Esophagus (tissue), 2 donors: ENCODE measurements at regions not wholly inside any gene's neighbourhood (a gene's known extent, or its start where the extent isn't known, plus 50 kb on each side); places are given as distances from the start of the nearest gene placed in this dataset.

ENCODE experiments used
- H3K27ac ChIP-seq, 2 donors: one replicate each; pipeline ENCODE4 v1.5.1; 2013; ENCODE audit warnings: low read depth in 2 of 2, mild to moderate bottlenecking in 2 of 2, inconsistent platforms in 1 of 2, low read length in 1 of 2, moderate library complexity in 1 of 2
- H3K27me3 ChIP-seq, 2 donors: one replicate each; pipeline ENCODE4 v1.6.1; 2013; ENCODE audit warnings: low read length in 2 of 2, control low read depth in 1 of 2, mild to moderate bottlenecking in 1 of 2; ENCODE audit not compliant: insufficient read depth in 2 of 2, control insufficient read depth in 1 of 2
- H3K36me3 ChIP-seq, 2 donors: one replicate each; pipeline ENCODE4 v1.6.1; 2013; ENCODE audit warnings: low read length in 1 of 2; ENCODE audit not compliant: control insufficient read depth in 2 of 2, insufficient read depth in 2 of 2
- H3K4me1 ChIP-seq, 2 donors: one replicate each; pipeline ENCODE4 v1.6.1; 2013; ENCODE audit warnings: low read length in 1 of 2; ENCODE audit not compliant: control insufficient read depth in 2 of 2, insufficient read depth in 2 of 2
- H3K4me3 ChIP-seq, 2 donors: one replicate each; pipeline ENCODE4 v1.5.1; 2013; ENCODE audit warnings: low read length in 2 of 2, mild to moderate bottlenecking in 2 of 2, low read depth in 1 of 2, moderate library complexity in 1 of 2
- H3K9me3 ChIP-seq, 2 donors: one replicate each; pipeline ENCODE4 v1.6.1; 2013; ENCODE audit warnings: mild to moderate bottlenecking in 2 of 2, low read depth in 1 of 2, low read length in 1 of 2, moderate library complexity in 1 of 2; ENCODE audit not compliant: control insufficient read depth in 2 of 2, insufficient read depth in 1 of 2
- WGBS, 2 donors: extraction: QIAGEN DNeasy Blood & Tissue Kit; methylation state at CpG; one replicate each; pipeline ENCODE4 v1.1.7; 2013; 5-methylcytosine and 5-hydroxymethylcytosine counted together
- donor health status: healthy with polysubstance abuse.
- donor health status: Bipolar disorder and iron deficiency.

DNA sequence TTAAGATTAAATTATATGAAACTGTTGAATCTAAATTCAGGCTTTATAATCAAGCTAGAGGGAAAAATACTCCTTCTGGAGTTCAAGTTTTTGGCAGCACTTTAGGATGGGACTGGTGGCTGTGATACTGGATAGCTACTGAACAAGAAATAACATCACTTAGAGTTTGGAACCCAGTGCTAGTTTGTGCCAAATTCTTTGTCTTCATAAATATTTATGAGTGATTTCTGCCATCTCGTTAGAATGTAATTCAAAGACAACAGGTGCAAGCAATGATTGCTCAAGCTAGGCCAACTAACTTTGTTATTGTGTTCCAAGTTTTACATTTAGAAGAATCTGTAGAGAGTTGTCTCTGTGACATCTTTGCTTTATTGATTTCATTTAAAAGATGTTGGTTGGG, 417.9 kb downstream of the FAT4 start:
- Histone ChIP-seq H3K27ac (no peak overlapping the region), H3K4me3 (no peak overlapping the region), H3K36me3 (no peaks in the 10 kb centered on the region), H3K4me1 (no peaks in the 10 kb centered on the region), H3K9me3 (no peaks in the 10 kb centered on the region), H3K27me3 (no peaks in the 10 kb centered on the region)
- WGBS, 2 donors, result 52 to 57% methylated on average over 1 of the region's 1 CpG

DNA sequence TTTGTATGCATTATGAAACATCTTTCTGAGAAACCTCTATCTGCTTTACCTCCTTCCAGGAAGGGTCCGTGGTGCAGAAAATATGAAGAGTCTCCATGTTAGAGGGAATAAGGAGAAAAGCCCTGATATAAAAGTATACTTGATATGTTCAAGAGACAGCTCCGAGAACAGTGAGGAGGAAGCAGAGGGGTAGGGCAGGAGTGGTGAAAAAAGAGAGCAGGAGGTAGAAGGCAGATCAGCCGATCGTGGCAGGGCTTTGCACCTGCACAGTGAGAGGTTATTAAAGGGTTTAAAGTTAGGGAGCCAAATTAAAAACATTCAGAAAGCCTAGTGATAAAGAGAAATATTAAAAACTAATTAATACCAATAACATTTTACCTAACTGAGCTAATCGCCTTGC, 419.7 kb downstream of the FAT4 start:
- 78 to 87% methylated on average over 5 of the region's 5 CpGs for WGBS, 2 donors
- no peak overlapping the region for H3K27ac ChIP-seq

DNA sequence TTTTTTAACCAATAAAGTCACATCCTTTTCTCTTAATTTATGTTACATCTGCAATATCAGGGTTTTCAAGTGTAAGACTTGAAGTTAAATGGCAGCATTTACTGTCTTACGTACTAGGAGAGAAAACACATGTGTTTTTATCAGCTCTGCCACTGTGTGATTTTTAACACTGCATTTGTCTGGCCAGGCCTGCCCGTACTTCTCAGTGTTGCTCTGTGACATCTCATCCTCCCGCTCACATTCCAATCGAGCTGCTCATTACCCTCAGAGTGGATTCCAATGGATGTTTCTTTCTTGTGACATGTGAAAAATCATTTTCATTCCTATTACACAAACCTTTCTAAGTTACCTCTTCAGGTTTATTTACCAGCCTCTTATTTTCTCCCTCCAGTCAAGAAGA, 420.3 kb downstream of the FAT4 start:
- Histone ChIP-seq H3K27ac (no peak overlapping the region), H3K27me3 (no peaks in the 10 kb centered on the region), H3K4me1 (no peaks in the 10 kb centered on the region), H3K36me3 (no peaks in the 10 kb centered on the region), H3K4me3 (no peak overlapping the region), H3K9me3 (no peaks in the 10 kb centered on the region)
- 31 to 33% methylated on average over 4 of the region's 4 CpGs for WGBS, 2 donors

More for the DNA sequence above, 419.7 kb downstream of the FAT4 start:
- Histone ChIP-seq H3K36me3 (no peaks in the 10 kb centered on the region), H3K27me3 (no peaks in the 10 kb centered on the region), H3K9me3 (no peaks in the 10 kb centered on the region), H3K4me1 (no peaks in the 10 kb centered on the region), H3K4me3 (no peak overlapping the region)

DNA sequence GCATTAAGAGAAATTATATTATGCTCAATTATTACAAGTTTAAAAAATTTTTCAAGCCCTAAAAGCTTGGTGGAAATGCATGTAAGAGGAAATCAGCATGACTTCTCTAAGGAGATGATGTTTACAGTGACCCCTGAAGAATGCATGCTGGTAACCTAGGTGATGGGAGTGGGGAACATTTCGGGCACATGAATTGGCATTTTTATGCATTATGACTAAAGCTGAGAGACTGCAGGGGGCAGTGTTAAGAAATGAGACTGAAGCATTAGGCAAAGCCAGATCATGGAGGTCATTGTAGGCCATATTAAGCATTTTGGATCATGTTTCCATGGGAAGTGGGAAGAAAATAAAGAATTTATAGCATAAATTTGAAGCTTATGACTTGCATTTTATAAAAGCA, 421.3 kb downstream of the FAT4 start:
- Histone ChIP-seq H3K36me3 (no peaks in the 10 kb centered on the region), H3K4me3 (no peak overlapping the region), H3K9me3 (no peaks in the 10 kb centered on the region), H3K4me1 (no peaks in the 10 kb centered on the region), H3K27me3 (no peaks in the 10 kb centered on the region), H3K27ac (no peak overlapping the region)
- 79 to 85% methylated on average over 1 of the region's 1 CpG for WGBS, 2 donors

DNA sequence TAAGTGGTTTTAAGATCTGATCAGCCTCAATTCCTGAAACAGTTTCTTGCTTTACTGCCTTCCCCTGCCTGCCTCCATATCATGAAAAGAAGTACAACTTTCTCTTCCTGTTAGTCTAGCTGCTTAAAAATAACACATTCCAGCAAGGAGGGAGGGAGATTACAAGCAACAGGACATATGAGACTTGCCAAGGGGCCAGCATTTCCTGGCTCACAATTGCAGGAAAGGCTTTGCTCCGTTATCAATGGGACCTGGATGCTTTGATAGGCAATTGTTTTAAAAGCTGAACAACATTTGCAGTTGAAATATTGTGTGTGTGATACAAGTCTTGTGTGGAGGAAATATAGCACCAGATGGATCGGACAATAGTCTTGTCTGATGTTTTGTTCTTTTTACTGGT, 425.0 kb downstream of the FAT4 start:
- WGBS, 2 donors, result 44 to 59% methylated on average over 2 of the region's 2 CpGs
- Histone ChIP-seq H3K27me3 (no peaks in the 10 kb centered on the region), H3K36me3 (no peaks in the 10 kb centered on the region), H3K4me3 (no peak overlapping the region), H3K9me3 (peaks cover 0 to 4% of the 10 kb centered on the region in 2 donors), H3K4me1 (no peaks in the 10 kb centered on the region), H3K27ac (no peak overlapping the region)

DNA sequence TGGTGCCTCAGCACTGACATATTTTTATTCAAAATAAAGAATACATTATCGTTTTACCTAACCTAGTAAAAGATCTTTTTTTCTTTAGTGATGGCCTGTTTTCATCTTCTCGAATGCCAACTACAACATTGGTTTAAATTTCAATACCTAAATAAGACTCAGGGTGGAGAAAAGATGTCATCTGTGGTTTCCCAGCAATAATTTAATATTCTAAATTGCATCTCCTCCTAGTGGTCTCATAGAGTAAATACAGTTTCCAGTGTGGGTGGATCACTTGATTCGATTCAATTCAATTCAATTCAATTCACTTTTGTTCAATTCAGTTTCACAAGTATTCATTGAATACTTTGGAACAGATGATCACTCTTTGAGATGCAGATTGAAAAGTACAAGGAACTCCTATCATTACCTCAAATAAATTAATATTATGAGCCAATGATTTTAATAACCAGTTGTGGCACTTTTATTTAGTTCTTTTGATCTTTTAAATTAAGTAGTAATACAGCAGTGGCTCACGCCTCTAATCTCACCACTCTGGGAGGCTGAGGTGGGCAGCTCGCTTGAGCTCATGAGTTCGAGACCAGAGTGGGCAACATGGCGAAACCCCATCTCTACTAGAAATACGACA, 427.2 kb downstream of the FAT4 start:
- no peak overlapping the region for H3K27ac ChIP-seq
- H3K36me3 ChIP-seq, result no peaks in the 10 kb centered on the region
- 71 to 73% methylated on average over 8 of the region's 8 CpGs for WGBS, 2 donors
- H3K9me3 ChIP-seq, result peaks cover 0 to 5% of the 10 kb centered on the region in 2 donors
- no peaks in the 10 kb centered on the region for H3K4me1 ChIP-seq
- H3K27me3 ChIP-seq, result no peaks in the 10 kb centered on the region
- H3K4me3 ChIP-seq, result no peak overlapping the region

DNA sequence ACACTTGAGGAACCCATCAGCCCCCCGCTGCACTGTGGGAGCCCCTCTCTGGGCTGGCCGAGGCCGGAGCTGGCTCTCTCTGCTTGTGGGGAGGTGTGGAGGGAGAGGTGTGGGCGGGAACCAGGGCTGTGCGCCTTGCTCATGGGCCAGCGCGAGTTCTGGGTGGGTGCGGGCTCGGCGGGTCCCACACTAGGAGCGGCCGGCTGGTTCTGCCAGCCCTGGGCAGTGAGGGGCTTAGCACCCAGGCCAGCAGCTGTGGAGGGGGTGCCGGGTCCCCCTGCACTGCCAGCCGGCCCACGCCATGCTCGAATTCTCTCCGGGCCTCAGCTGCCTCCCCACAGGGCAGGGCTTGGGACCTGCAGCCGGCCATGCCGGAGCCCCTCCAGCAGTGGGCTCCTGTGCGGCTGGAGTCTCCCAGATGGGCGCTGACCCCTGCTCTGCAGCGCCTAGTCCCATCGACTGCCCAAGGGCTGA, 430.2 kb downstream of the FAT4 start:
- no peak overlapping the region for H3K4me3 ChIP-seq
- peaks cover 0 to 5% of the 10 kb centered on the region in 2 donors for H3K9me3 ChIP-seq
- 94 to 97% methylated on average over 22 to 23 of the region's 23 CpGs for WGBS, 2 donors
- H3K27ac ChIP-seq, result no peak overlapping the region
- no peaks in the 10 kb centered on the region for H3K36me3 ChIP-seq
- H3K4me1 ChIP-seq, result no peaks in the 10 kb centered on the region
- H3K27me3 ChIP-seq, result no peaks in the 10 kb centered on the region

DNA sequence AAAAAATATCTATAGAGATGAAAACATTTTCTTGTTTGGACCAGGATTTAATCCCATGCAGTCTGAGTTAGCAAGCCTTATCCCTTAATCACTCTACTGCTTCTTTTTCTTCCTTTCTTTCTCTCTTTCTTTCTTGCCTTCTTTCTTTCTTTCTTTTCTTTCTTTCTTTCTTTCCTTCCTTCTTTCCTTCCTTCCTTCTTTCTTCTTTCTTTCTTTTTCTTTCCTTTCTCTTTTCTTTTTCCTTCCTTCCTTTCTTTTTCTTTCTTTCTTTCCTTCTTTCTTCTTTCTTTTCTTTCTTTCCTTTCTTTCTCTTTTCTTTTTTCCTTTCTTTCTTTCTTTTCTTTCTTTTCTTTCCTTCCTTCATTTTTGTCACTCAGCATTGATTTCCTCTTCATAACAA, 434.6 kb downstream of the FAT4 start:
- no peaks in the 10 kb centered on the region for H3K27me3 ChIP-seq
- H3K9me3 ChIP-seq, result peaks cover 0 to 2% of the 10 kb centered on the region in 2 donors
- H3K4me3 ChIP-seq, result no peak overlapping the region
- no peak overlapping the region for H3K27ac ChIP-seq
- H3K36me3 ChIP-seq, result no peaks in the 10 kb centered on the region
- H3K4me1 ChIP-seq, result no peaks in the 10 kb centered on the region

DNA sequence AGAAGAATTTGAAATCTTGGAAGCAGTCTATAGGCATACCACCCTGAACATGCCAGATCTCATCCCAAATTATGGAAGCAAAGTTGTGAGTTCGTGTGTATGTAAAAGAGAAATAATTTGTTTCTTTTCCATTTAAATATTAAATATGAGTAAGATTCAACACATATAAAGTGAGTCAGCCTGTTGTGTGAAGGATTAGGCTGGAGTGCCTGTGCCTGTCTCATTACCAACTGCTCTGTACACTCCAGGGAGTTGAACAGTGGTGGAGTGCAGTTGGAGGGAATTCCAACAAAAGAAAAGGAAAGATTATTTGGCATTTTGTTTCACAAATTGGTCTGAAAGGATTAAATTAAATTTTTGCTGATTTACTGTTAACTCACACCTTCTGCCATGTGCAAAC, 435.6 kb downstream of the FAT4 start:
- Histone ChIP-seq H3K4me1 (no peaks in the 10 kb centered on the region), H3K4me3 (no peak overlapping the region), H3K27ac (no peak overlapping the region), H3K9me3 (no peaks in the 10 kb centered on the region), H3K36me3 (no peaks in the 10 kb centered on the region), H3K27me3 (no peaks in the 10 kb centered on the region)
- 42 to 73% methylated on average over 1 of the region's 1 CpG for WGBS, 2 donors

DNA sequence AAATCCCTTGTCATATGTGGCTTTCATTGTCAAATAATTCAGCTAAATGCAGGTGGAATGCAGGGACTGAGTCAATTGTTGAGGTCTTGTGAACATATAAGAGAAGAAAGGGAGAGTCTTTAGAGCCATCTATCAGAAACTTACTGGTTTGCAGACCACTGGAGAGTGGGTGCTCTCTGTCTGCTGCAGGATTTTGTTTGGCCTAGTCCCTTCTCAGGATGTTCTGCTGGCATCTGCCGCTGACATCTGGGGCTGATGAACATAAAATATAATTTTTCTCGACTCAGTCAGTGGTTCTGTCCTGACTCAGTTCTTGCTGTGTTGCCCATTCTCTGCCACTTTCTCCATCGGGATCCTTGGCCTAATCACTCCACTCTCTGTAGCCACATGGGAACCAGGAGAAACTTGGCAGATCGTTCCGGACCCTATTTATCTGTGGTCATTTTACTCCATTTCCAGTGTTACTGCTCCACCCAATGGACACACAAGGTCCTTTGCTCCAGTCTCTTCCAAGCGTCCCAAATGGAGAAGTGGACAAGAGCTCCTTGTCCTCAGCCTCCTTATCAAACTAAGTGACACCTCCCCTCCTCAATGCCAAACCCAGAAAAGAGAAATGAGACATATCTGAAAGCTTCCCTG, 436.2 kb downstream of the FAT4 start:
- H3K27me3 ChIP-seq, result no peaks in the 10 kb centered on the region
- no peaks in the 10 kb centered on the region for H3K36me3 ChIP-seq
- 57 to 62% methylated on average over 6 of the region's 6 CpGs for WGBS, 2 donors
- H3K4me1 ChIP-seq, result no peaks in the 10 kb centered on the region
- H3K4me3 ChIP-seq, result no peak overlapping the region
- H3K9me3 ChIP-seq, result no peaks in the 10 kb centered on the region
- no peak overlapping the region for H3K27ac ChIP-seq
